ENCODE measurements at regions not wholly inside any gene's neighbourhood (a gene's known extent, or its start where the extent isn't known, plus 50 kb on each side); places are given as distances from the start of the nearest gene placed in this dataset.

DNA sequence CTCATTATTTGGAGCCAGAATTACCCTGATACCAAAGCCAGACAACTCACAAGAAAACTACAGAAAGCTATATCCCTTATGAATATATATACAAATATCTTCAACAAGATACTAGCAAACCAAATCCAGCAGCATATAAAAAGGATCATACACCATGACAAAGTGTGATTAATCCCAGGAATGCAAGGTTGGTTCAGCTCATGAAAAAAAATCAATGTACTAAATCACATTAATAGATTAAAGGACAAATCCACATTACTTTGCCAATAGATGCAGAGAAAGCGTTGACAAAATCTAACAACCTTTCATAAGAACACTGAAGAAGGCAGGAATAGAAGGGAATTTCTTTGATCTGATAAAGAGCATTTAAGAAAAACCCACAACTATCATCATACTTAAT lies 50.4 kb upstream of the TEAD1 start:
- H3K36me3 ChIP-seq (ENCODE audit: control insufficient read depth, insufficient read depth, low read length) = no peaks in the 10 kb centered on the region
- Mint-ChIP-seq H3K4me1 (no peaks in the 10 kb centered on the region), H3K36me3 (ENCODE audit: low read depth) (no peaks in the 10 kb centered on the region), H3K9me3 (peaks cover 23% of the 10 kb centered on the region), H3K27ac (no peak overlapping the region), H3K27me3 (ENCODE audit: insufficient read depth) (no peaks in the 10 kb centered on the region), H3K4me3 (no peak overlapping the region)
- no peaks in the 10 kb centered on the region for H3K27me3 ChIP-seq (ENCODE audit: control insufficient read depth, insufficient read depth, low read length, poor library complexity, severe bottlenecking)
- no CpG with 5 or more reads among the region's 1 CpG for WGBS, 2 experiments (ENCODE audit: insufficient coverage in 1 of 2, insufficient read length in 1 of 2)
- no peak overlapping the region for H3K27ac ChIP-seq (ENCODE audit: low read depth, low read length)
- peaks cover 21% of the 10 kb centered on the region for H3K9me3 ChIP-seq (ENCODE audit: control insufficient read depth, low read length)
- no peak overlapping the region for H3K9ac ChIP-seq (ENCODE audit: extremely low read depth, low read length, poor library complexity, severe bottlenecking)
- TF ChIP-seq, protein P1, sequence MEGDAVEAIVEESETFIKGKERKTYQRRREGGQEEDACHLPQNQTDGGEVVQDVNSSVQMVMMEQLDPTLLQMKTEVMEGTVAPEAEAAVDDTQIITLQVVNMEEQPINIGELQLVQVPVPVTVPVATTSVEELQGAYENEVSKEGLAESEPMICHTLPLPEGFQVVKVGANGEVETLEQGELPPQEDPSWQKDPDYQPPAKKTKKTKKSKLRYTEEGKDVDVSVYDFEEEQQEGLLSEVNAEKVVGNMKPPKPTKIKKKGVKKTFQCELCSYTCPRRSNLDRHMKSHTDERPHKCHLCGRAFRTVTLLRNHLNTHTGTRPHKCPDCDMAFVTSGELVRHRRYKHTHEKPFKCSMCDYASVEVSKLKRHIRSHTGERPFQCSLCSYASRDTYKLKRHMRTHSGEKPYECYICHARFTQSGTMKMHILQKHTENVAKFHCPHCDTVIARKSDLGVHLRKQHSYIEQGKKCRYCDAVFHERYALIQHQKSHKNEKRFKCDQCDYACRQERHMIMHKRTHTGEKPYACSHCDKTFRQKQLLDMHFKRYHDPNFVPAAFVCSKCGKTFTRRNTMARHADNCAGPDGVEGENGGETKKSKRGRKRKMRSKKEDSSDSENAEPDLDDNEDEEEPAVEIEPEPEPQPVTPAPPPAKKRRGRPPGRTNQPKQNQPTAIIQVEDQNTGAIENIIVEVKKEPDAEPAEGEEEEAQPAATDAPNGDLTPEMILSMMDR (conservative IDR thresholded peaks at IDR 0.05) = no peak
- H3K4me3 ChIP-seq (ENCODE audit: low read length) = no peak overlapping the region
- no peak for DNase-seq
- no peaks in the 10 kb centered on the region for H3K4me1 ChIP-seq (ENCODE audit: control insufficient read depth, insufficient read depth, low read length)
